ENCODE measurements at regions not wholly inside any gene's neighbourhood (a gene's known extent, or its start where the extent isn't known, plus 50 kb on each side); places are given as distances from the start of the nearest gene placed in this dataset.

DNA sequence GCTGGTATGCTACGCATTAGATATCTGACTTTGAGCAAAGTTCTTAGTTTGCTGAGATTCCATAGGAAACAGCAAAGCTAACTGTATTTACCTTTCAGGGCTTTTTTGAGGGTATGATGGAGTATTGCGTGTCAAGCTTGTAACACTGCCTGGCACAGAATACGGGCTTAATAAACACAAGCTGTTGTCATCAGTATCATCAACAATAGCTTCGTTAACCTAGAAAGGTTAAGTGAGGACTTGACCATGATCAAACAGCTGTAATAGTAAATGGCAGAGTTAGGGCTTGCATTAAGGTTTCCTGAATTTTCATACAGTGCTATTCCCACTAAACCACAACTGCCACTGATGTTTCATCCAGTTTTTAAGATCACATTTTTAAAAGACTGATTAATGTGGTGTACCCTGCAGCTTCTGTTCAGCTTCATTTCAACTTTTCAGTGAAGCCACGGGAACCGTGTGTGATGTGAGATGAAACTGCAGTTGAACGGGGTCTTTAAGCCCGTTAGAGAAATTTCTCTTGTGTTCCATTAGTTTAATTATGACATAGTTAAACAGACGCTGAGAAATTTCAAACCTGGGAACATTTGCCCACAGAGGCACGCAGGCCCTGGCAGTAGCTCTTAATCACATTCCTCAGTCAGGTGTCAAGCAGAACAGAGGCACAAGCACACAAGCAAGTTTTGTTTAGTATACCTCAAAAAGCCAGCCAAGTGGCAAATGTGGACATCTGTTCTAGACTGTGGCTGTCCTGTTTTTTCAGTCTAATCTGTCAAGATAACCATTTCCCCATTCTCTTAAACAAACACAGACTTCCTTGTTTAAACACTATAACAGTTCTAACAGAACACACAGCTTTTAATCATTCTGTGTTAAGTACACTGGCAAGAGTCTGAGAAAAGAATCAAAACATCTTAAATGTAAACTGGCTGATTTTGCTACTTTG is 147.1 kb downstream of the ZNF608 start (continued):
- TF ChIP-seq BCL3 (CRISPR knock-in tag; IDR thresholded peaks at IDR 0.05) (no peak; the same call in 1 of the 2 replicates), ZFP36L2 (CRISPR knock-in tag; IDR thresholded peaks at IDR 0.05) (no peak), ZNF282 (IDR thresholded peaks at IDR 0.05; ENCODE audit: partially characterized antibody) (no peak), UBTF (CRISPR knock-in tag; IDR thresholded peaks at IDR 0.05) (no peak), ZNF780A (CRISPR knock-in tag; IDR thresholded peaks at IDR 0.05) (no peak), CBX5 (CRISPR knock-in tag; IDR thresholded peaks at IDR 0.05; ENCODE audit: borderline replicate concordance) (no peak), AGO1 (IDR thresholded peaks at IDR 0.05; ENCODE audit: low read depth, low read length, poor library complexity, severe bottlenecking) (no peak), PAX8 (CRISPR knock-in tag; IDR thresholded peaks at IDR 0.05; ENCODE audit: borderline replicate concordance) (no peak), PITX1 (CRISPR knock-in tag; IDR thresholded peaks at IDR 0.05) (peak; percentile 54), RFX5 (IDR thresholded peaks at IDR 0.05; ENCODE audit: low read depth, low read length) (no peak), ZNF687 (CRISPR knock-in tag; IDR thresholded peaks at IDR 0.05) (no peak), POLR2AphosphoS5 (IDR thresholded peaks at IDR 0.05; ENCODE audit: low read depth, low read length) (no peak), HOXA3 (CRISPR knock-in tag; IDR thresholded peaks at IDR 0.05) (peak; percentile 48; the same call in 1 of the 2 replicates), NFYC (CRISPR knock-in tag; IDR thresholded peaks at IDR 0.05) (no peak), FOXO1 (CRISPR knock-in tag; IDR thresholded peaks at IDR 0.05) (peak; percentile 87), PHF5A (CRISPR knock-in tag; IDR thresholded peaks at IDR 0.05; ENCODE audit: low read depth, unreplicated experiment) (no peak), ADNP (CRISPR knock-in tag; IDR thresholded peaks at IDR 0.05) (no peak), ARNT (IDR thresholded peaks at IDR 0.05) (no peak), ZNF737 (CRISPR knock-in tag; IDR thresholded peaks at IDR 0.05; ENCODE audit: borderline replicate concordance) (no peak), MZF1 (CRISPR knock-in tag; IDR thresholded peaks at IDR 0.05; ENCODE audit: borderline replicate concordance) (no peak)
- TF ChIP-seq, protein P1, sequence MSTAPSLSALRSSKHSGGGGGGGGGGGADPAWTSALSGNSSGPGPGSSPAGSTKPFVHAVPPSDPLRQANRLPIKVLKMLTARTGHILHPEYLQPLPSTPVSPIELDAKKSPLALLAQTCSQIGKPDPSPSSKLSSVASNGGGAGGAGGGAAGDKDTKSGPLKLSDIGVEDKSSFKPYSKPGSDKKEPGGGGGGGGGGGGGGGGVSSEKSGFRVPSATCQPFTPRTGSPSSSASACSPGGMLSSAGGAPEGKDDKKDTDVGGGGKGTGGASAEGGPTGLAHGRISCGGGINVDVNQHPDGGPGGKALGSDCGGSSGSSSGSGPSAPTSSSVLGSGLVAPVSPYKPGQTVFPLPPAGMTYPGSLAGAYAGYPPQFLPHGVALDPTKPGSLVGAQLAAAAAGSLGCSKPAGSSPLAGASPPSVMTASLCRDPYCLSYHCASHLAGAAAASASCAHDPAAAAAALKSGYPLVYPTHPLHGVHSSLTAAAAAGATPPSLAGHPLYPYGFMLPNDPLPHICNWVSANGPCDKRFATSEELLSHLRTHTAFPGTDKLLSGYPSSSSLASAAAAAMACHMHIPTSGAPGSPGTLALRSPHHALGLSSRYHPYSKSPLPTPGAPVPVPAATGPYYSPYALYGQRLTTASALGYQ (CRISPR knock-in tag; IDR thresholded peaks at IDR 0.05) = peak; percentile 96
